HCT116 (cell line): ENCODE measurements at regions not wholly inside any gene's neighbourhood (a gene's known extent, or its start where the extent isn't known, plus 50 kb on each side); places are given as distances from the start of the nearest gene placed in this dataset.

Experiments
- ATAC-seq: fragments of 200-7000 bp; cut with Tn5 transposase; 2 replicates; pipeline ENCODE4 v1.9.1; 2020; ENCODE audit warnings: mild to moderate bottlenecking, moderate library complexity
- BruUV-seq: library from RNA; stranded (reverse); fragments of 400-500 nt; replicated peaks from 2 replicates; lab custom pipeline; 2021; lab: Mats Ljungman, UMichigan
- CTCF ChIA-PET: fragments of 300-600 bp; sonication (Branson Sonifier 250); formaldehyde crosslinking; loops from one replicate; lab custom pipeline; 2021; ENCODE audit warnings: antibody characterized with exemption; lab: Charles Lee
- POLR2A ChIA-PET: fragments of 300-600, 350-600 bp; sonication (Branson Sonifier 250); formaldehyde crosslinking; loops from one replicate; lab custom pipeline; 2021; ENCODE audit warnings: antibody characterized with exemption; lab: Charles Lee
- RAD21 ChIA-PET, 2 experiments: fragments of 300-600 bp; sonication (Branson Sonifier 250); formaldehyde crosslinking; loops; one replicate each; lab custom pipeline; 2023; ENCODE audit warnings: low total read pairs in 2 of 2; ENCODE audit not compliant: uncharacterized antibody in 2 of 2, unreplicated experiment in 2 of 2, low non-redundant PET in 1 of 2; lab: Charles Lee
- DNase-seq: peaks from one replicate; pipeline ENCODE4 v3.0.0-alpha.2; 2010; ENCODE audit warnings: low read depth, low spot score
- H2AFZ ChIP-seq: fragments of 200-600 bp; shearing (Covaris generic), sonication (generic); 2 replicates; pipeline ENCODE4 v1.6.1; 2017; ENCODE audit warnings: low read depth, mixed run types, mixed read lengths, antibody characterized with exemption, low read length; ENCODE audit not compliant: poor library complexity, severe bottlenecking
- H3K27ac ChIP-seq: 2 replicates; pipeline ENCODE4 v1.5.1; 2012; ENCODE audit warnings: low read depth, low read length
- H3K27me3 ChIP-seq: fragments of 200-600 bp; sonication (generic); 2 replicates; pipeline ENCODE4 v1.6.1; 2016; ENCODE audit warnings: mixed run types, low read length, mixed read lengths; ENCODE audit not compliant: insufficient read depth
- H3K36me3 ChIP-seq, 2 experiments: fragments of 200-500 bp in 1 of 2; fragments of 200-600 bp in 1 of 2; sonication (Bioruptor generic) in 1 of 2; sonication (generic) in 1 of 2; 2 replicates each; pipeline versions ENCODE4 v1.5.1 to v1.6.1; 2014 to 2016; ENCODE audit warnings: low read length in 2 of 2, inconsistent platforms in 1 of 2, mixed read lengths in 1 of 2, mixed run types in 1 of 2; ENCODE audit not compliant: insufficient read depth in 2 of 2, control insufficient read depth in 1 of 2
- H3K4me1 ChIP-seq, 2 experiments: fragments of 200-600 bp in 1 of 2; sonication (generic) in 1 of 2; 2 replicates each; pipeline versions ENCODE4 v1.5.1 to v1.6.1; 2012 to 2017; ENCODE audit warnings: low read length in 2 of 2, inconsistent platforms in 1 of 2, mild to moderate bottlenecking in 1 of 2, mixed read lengths in 1 of 2, mixed run types in 1 of 2, moderate library complexity in 1 of 2; ENCODE audit not compliant: insufficient read depth in 2 of 2, control insufficient read depth in 1 of 2
- H3K4me2 ChIP-seq: fragments of 200-600 bp; sonication (generic); 2 replicates; pipeline ENCODE4 v1.6.1; 2017; ENCODE audit warnings: mixed run types, low read length, mixed read lengths
- H3K4me3 ChIP-seq, 2 experiments: fragments of 200-600 bp in 1 of 2; sonication (generic) in 1 of 2; replicated peaks in 1 of 2; 2 replicates each; pipeline ENCODE4 v1.5.1; 2011 to 2016; ENCODE audit warnings: low read length in 2 of 2, control low read depth in 1 of 2, low read depth in 1 of 2, mild to moderate bottlenecking in 1 of 2, mixed read lengths in 1 of 2, mixed run types in 1 of 2
- H3K79me2 ChIP-seq: fragments of 200-600 bp; sonication (generic); 2 replicates; pipeline ENCODE4 v1.6.1; 2017; ENCODE audit warnings: mild to moderate bottlenecking, mixed run types, low read length, moderate library complexity, mixed read lengths; ENCODE audit not compliant: insufficient read depth
- H3K9ac ChIP-seq: fragments of 200-600 bp; sonication (generic); 2 replicates; pipeline ENCODE4 v1.6.1; 2016; ENCODE audit warnings: low read length, mixed read lengths
- H3K9me2 ChIP-seq: fragments of 200-600 bp; sonication (generic), shearing (Covaris generic); 2 replicates; pipeline ENCODE4 v1.6.1; 2017; ENCODE audit warnings: mixed run types, mild to moderate bottlenecking, moderate library complexity; ENCODE audit not compliant: insufficient read depth
- H3K9me3 ChIP-seq, 2 experiments: fragments of 200-500 bp in 1 of 2; fragments of 200-600 bp in 1 of 2; sonication (Bioruptor generic) in 1 of 2; sonication (generic) in 1 of 2; 2 replicates each; pipeline ENCODE4 v1.6.1; 2014 to 2017; ENCODE audit warnings: low read length in 2 of 2, mixed read lengths in 2 of 2, inconsistent platforms in 1 of 2, low read depth in 1 of 2, mild to moderate bottlenecking in 1 of 2, mixed run types in 1 of 2, moderate library complexity in 1 of 2; ENCODE audit not compliant: control insufficient read depth in 1 of 2, insufficient read depth in 1 of 2
- H4K20me1 ChIP-seq: fragments of 200-600 bp; sonication (generic), shearing (Covaris generic); 2 replicates; pipeline ENCODE4 v1.6.1; 2017; ENCODE audit warnings: mixed run types, mild to moderate bottlenecking, moderate library complexity; ENCODE audit not compliant: insufficient read depth
- ATF3 ChIP-seq: IDR thresholded peaks from 2 replicates; pipeline ENCODE4 v1.6.1; 2012
- CBX3 ChIP-seq: IDR thresholded peaks from 2 replicates; pipeline ENCODE4 v1.6.1; 2012; ENCODE audit warnings: low read depth
- CTCF ChIP-seq, 3 experiments: fragments of 200-600 bp in 1 of 3; sonication (generic) in 1 of 3; IDR thresholded peaks in 2 of 3; conservative IDR thresholded peaks in 1 of 3; 2 replicates each; pipeline ENCODE4 v1.5.1; 2012 to 2017; ENCODE audit warnings: low read depth in 2 of 3, low read length in 2 of 3, antibody characterized with exemption in 1 of 3, borderline replicate concordance in 1 of 3, control low read depth in 1 of 3, mild to moderate bottlenecking in 1 of 3, mixed read lengths in 1 of 3, mixed run types in 1 of 3, moderate library complexity in 1 of 3; ENCODE audit not compliant: insufficient read depth in 1 of 3
- EGR1 ChIP-seq: IDR thresholded peaks from 2 replicates; pipeline ENCODE4 v1.6.1; 2012; ENCODE audit warnings: low read depth
- ELF1 ChIP-seq: IDR thresholded peaks from 2 replicates; pipeline ENCODE4 v1.6.1; 2012; ENCODE audit warnings: low read depth, borderline replicate concordance
- EZH2 ChIP-seq: fragments of 200-600 bp; sonication (generic); IDR thresholded peaks from 2 replicates; pipeline ENCODE4 v1.6.1; 2017; ENCODE audit warnings: antibody characterized with exemption, mixed run types
- EZH2phosphoT487 ChIP-seq: fragments of 200-600 bp; IDR thresholded peaks from 2 replicates; pipeline ENCODE4 v1.6.1; 2018; ENCODE audit warnings: antibody characterized with exemption, borderline replicate concordance
- JUND ChIP-seq: IDR thresholded peaks from 2 replicates; pipeline ENCODE4 v1.6.1; 2012
- MAX ChIP-seq: IDR thresholded peaks from 2 replicates; pipeline ENCODE4 v1.6.1; 2012
- POLR2A ChIP-seq: IDR thresholded peaks from 2 replicates; pipeline ENCODE4 v1.7.0; 2011; ENCODE audit warnings: borderline replicate concordance; ENCODE audit not compliant: insufficient read depth, insufficient read length; ENCODE audit errors: extremely low read depth
- POLR2AphosphoS5 ChIP-seq: IDR thresholded peaks from 2 replicates; pipeline ENCODE4 v1.6.1; 2011; ENCODE audit warnings: mild to moderate bottlenecking, low read depth, low read length, moderate library complexity
- SIN3A ChIP-seq: IDR thresholded peaks from 2 replicates; pipeline ENCODE4 v1.6.1; 2012; ENCODE audit warnings: low read depth
- SP1 ChIP-seq: IDR thresholded peaks from 2 replicates; pipeline ENCODE4 v1.6.1; 2012; ENCODE audit warnings: low read depth
- SRF ChIP-seq: IDR thresholded peaks from 2 replicates; pipeline ENCODE4 v1.6.1; 2012; ENCODE audit warnings: low read depth
- YY1 ChIP-seq: IDR thresholded peaks from 2 replicates; pipeline ENCODE4 v1.6.1; 2011; ENCODE audit warnings: low read length, low read depth, moderate library complexity, mild to moderate bottlenecking; ENCODE audit not compliant: insufficient replicate concordance; ENCODE audit errors: extremely low read depth
- ZFX ChIP-seq: fragments of 450-650 bp; IDR thresholded peaks from 2 replicates; pipeline ENCODE4 v1.6.1; 2017
- ZNF274 ChIP-seq: fragments of 200-500 bp; sonication (Bioruptor generic); IDR thresholded peaks from 2 replicates; pipeline ENCODE4 v1.6.1; 2014; ENCODE audit warnings: mild to moderate bottlenecking, low read depth, low read length, inconsistent platforms
- intact Hi-C: fragments of 100-400 bp; cut with micrococcal nuclease; formaldehyde crosslinking; loops from 2 replicates; pipeline ENCODE4 v1.10.0; 2022
- TF ChIP-seq, protein P1 (sequence below): IDR thresholded peaks from 2 replicates; pipeline ENCODE4 v1.6.1; 2012; ENCODE audit warnings: low read depth
- TF ChIP-seq, protein P2 (sequence below): IDR thresholded peaks from 2 replicates; pipeline ENCODE4 v1.6.1; 2011; ENCODE audit warnings: mild to moderate bottlenecking, low read length, moderate library complexity; ENCODE audit not compliant: insufficient replicate concordance; ENCODE audit errors: extremely low read depth

DNA sequence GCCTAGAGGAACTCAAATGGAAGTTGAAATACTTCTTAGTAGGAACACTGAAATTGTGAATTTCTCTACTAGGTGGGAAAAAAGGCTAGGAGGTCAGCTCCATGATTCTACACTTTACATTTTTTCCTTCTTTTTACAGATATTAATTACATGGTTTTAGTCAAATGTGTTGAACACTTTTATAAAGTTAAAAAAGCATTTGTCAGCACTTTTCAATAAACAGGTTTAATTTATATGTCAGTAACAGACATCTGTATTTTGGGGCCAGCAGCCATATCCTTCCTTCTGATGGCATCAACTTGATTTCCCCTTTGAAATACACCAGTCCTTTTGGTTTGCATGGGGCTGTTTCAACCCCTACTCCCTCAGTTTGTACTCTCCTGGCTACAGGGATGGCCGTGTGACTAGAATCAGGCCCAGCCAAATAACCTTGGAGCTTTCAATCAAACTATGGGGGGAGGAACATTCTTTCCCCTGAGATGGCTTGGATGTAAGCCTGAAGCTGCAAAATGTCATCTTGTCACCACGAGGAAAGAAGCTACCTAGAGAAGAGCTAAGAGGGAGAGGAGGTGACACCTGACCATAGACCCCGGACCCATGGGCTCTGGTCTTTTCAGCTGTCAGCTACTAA is 171.0 kb upstream of the NEBL start:
- no TSS peak for BruUV-seq
- Histone ChIP-seq H3K4me1 (no peaks in the 10 kb centered on the region), H3K9ac (no peak overlapping the region), H3K4me3 (no peak overlapping the region), H2AFZ (no peak overlapping the region), H3K27me3 (no peaks in the 10 kb centered on the region), H3K27ac (no peak overlapping the region), H3K36me3 (no peaks in the 10 kb centered on the region), H3K79me2 (no peaks in the 10 kb centered on the region)
- ChIA-PET RAD21 (no interaction called here), CTCF (interaction anchor here (1.4 kb wide), 1 partner anchor 11 kb away, joined by 3 read pairs; no protein-coding TSS in a partner anchor)
- intact Hi-C loops = no loop called here
- DNase-seq = no peak
- ATAC-seq = no peak
- TF ChIP-seq CTCF (IDR thresholded peaks at IDR 0.05 in 2 of 3, conservative IDR thresholded peaks at IDR 0.05 in 1 of 3; ENCODE audit: borderline replicate concordance in 1 of 3, insufficient read depth in 1 of 3, low read depth in 2 of 3, low read length in 2 of 3) (no peak), CBX3 (no peak), POLR2A (no peak), EZH2 (no peak), JUND (no peak), SP1 (no peak), EGR1 (no peak), EZH2phosphoT487 (no peak), ZNF274 (no peak), POLR2AphosphoS5 (no peak), YY1 (no peak), ELF1 (no peak), SIN3A (no peak), ATF3 (no peak), SRF (no peak), MAX (no peak), ZFX (no peak)
- TF ChIP-seq, protein P1, sequence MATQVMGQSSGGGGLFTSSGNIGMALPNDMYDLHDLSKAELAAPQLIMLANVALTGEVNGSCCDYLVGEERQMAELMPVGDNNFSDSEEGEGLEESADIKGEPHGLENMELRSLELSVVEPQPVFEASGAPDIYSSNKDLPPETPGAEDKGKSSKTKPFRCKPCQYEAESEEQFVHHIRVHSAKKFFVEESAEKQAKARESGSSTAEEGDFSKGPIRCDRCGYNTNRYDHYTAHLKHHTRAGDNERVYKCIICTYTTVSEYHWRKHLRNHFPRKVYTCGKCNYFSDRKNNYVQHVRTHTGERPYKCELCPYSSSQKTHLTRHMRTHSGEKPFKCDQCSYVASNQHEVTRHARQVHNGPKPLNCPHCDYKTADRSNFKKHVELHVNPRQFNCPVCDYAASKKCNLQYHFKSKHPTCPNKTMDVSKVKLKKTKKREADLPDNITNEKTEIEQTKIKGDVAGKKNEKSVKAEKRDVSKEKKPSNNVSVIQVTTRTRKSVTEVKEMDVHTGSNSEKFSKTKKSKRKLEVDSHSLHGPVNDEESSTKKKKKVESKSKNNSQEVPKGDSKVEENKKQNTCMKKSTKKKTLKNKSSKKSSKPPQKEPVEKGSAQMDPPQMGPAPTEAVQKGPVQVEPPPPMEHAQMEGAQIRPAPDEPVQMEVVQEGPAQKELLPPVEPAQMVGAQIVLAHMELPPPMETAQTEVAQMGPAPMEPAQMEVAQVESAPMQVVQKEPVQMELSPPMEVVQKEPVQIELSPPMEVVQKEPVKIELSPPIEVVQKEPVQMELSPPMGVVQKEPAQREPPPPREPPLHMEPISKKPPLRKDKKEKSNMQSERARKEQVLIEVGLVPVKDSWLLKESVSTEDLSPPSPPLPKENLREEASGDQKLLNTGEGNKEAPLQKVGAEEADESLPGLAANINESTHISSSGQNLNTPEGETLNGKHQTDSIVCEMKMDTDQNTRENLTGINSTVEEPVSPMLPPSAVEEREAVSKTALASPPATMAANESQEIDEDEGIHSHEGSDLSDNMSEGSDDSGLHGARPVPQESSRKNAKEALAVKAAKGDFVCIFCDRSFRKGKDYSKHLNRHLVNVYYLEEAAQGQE = no peak
- TF ChIP-seq, protein P2, sequence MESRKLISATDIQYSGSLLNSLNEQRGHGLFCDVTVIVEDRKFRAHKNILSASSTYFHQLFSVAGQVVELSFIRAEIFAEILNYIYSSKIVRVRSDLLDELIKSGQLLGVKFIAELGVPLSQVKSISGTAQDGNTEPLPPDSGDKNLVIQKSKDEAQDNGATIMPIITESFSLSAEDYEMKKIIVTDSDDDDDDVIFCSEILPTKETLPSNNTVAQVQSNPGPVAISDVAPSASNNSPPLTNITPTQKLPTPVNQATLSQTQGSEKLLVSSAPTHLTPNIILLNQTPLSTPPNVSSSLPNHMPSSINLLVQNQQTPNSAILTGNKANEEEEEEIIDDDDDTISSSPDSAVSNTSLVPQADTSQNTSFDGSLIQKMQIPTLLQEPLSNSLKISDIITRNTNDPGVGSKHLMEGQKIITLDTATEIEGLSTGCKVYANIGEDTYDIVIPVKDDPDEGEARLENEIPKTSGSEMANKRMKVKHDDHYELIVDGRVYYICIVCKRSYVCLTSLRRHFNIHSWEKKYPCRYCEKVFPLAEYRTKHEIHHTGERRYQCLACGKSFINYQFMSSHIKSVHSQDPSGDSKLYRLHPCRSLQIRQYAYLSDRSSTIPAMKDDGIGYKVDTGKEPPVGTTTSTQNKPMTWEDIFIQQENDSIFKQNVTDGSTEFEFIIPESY = no peak
- TF ChIP-seq, all 23 proteins: peak for 0
- no peaks in the 10 kb centered on the region for H4K20me1 ChIP-seq
- POLR2A ChIA-PET = no interaction called here
- H3K9me3 ChIP-seq = no peaks in the 10 kb centered on the region
- H3K4me2 ChIP-seq = no peak overlapping the region
- no peaks in the 10 kb centered on the region for H3K9me2 ChIP-seq
